Trophoblast cell (in vitro differentiated cells and primary cell): ENCODE measurements at regions not wholly inside any gene's neighbourhood (a gene's known extent, or its start where the extent isn't known, plus 50 kb on each side); places are given as distances from the start of the nearest gene placed in this dataset.

Experiments
- DNase-seq, 2 donors: peaks; one replicate each; pipeline ENCODE4 v3.0.0-alpha.2; 2016
- H2AFZ ChIP-seq: 2 replicates; pipeline ENCODE4 v1.6.1; 2013; ENCODE audit warnings: low read length, moderate library complexity, mild to moderate bottlenecking; ENCODE audit not compliant: insufficient read depth, poor library complexity
- H2AK5ac ChIP-seq: 2 replicates; pipeline ENCODE4 v1.6.1; 2013; ENCODE audit warnings: mild to moderate bottlenecking, low read length
- H2BK120ac ChIP-seq: 2 replicates; pipeline ENCODE4 v1.6.1; 2013; ENCODE audit warnings: low read length, mild to moderate bottlenecking, moderate library complexity; ENCODE audit not compliant: insufficient read depth, poor library complexity
- H2BK12ac ChIP-seq: 2 replicates; pipeline ENCODE4 v1.6.1; 2013; ENCODE audit warnings: mild to moderate bottlenecking, low read length, moderate library complexity
- H2BK5ac ChIP-seq: 2 replicates; pipeline ENCODE4 v1.6.1; 2013; ENCODE audit warnings: low read length, low read depth, moderate library complexity, mild to moderate bottlenecking; ENCODE audit not compliant: poor library complexity
- H3K14ac ChIP-seq: 2 replicates; pipeline ENCODE4 v1.6.1; 2013; ENCODE audit warnings: mild to moderate bottlenecking, low read length
- H3K18ac ChIP-seq: 2 replicates; pipeline ENCODE4 v1.6.1; 2013; ENCODE audit warnings: mild to moderate bottlenecking, low read length
- H3K23ac ChIP-seq: 2 replicates; pipeline ENCODE4 v1.6.1; 2013; ENCODE audit warnings: low read length
- H3K27ac ChIP-seq: 2 replicates; pipeline ENCODE4 v1.5.1; 2013; ENCODE audit warnings: low read depth, mild to moderate bottlenecking, inconsistent platforms, low read length, moderate library complexity
- H3K27me3 ChIP-seq: 2 replicates; pipeline ENCODE4 v1.6.1; 2013; ENCODE audit warnings: inconsistent platforms, mild to moderate bottlenecking, low read length, moderate library complexity; ENCODE audit not compliant: insufficient read depth
- H3K36me3 ChIP-seq, 2 experiments: 1 replicate in 1 of 2; 2 replicates in 1 of 2; pipeline ENCODE4 v1.6.1; 2013; ENCODE audit warnings: low read length in 2 of 2, mild to moderate bottlenecking in 2 of 2, moderate library complexity in 1 of 2; ENCODE audit not compliant: insufficient read depth in 2 of 2, control insufficient read depth in 1 of 2
- H3K4ac ChIP-seq: 2 replicates; pipeline ENCODE4 v1.6.1; 2013; ENCODE audit warnings: low read depth, mild to moderate bottlenecking, low read length, moderate library complexity
- H3K4me1 ChIP-seq, 2 experiments: 1 replicate in 1 of 2; 2 replicates in 1 of 2; pipeline ENCODE4 v1.6.1; 2013; ENCODE audit warnings: low read length in 2 of 2, mild to moderate bottlenecking in 2 of 2, moderate library complexity in 1 of 2; ENCODE audit not compliant: insufficient read depth in 2 of 2, control insufficient read depth in 1 of 2
- H3K4me2 ChIP-seq: 2 replicates; pipeline ENCODE4 v1.6.1; 2013; ENCODE audit warnings: inconsistent platforms, mild to moderate bottlenecking, low read length, moderate library complexity
- H3K4me3 ChIP-seq: 2 replicates; pipeline ENCODE4 v1.5.1; 2013; ENCODE audit warnings: mild to moderate bottlenecking, low read depth, low read length, inconsistent platforms
- H3K79me1 ChIP-seq: one replicate; pipeline ENCODE4 v1.6.1; 2013; ENCODE audit warnings: low read length
- H3K79me2 ChIP-seq: 2 replicates; pipeline ENCODE4 v1.6.1; 2013; ENCODE audit warnings: low read length, mild to moderate bottlenecking; ENCODE audit not compliant: control insufficient read depth, insufficient read depth, poor library complexity
- H3K9ac ChIP-seq: 2 replicates; pipeline ENCODE4 v1.6.1; 2013; ENCODE audit warnings: mild to moderate bottlenecking, low read length
- H3K9me3 ChIP-seq: 2 replicates; pipeline ENCODE4 v1.6.1; 2013; ENCODE audit warnings: low read depth, mild to moderate bottlenecking, control low read depth, inconsistent platforms, low read length; ENCODE audit not compliant: insufficient read depth
- H4K12ac ChIP-seq: 2 replicates; pipeline ENCODE4 v1.6.1; 2013; ENCODE audit warnings: low read depth, mild to moderate bottlenecking, low read length, moderate library complexity
- H4K8ac ChIP-seq: 2 replicates; pipeline ENCODE4 v1.6.1; 2013; ENCODE audit warnings: low read depth, mild to moderate bottlenecking, low read length, moderate library complexity
- H4K91ac ChIP-seq: one replicate; pipeline ENCODE4 v1.6.1; 2013; ENCODE audit warnings: low read depth, mild to moderate bottlenecking, low read length, moderate library complexity
- WGBS: extraction: QIAGEN DNeasy Blood & Tissue Kit; methylation state at CpG from one replicate; pipeline ENCODE4 v1.1.7; 2013; ENCODE audit warnings: missing lambda C conversion rate; ENCODE audit not compliant: insufficient read length, insufficient coverage; ENCODE audit errors: extremely low coverage; 5-methylcytosine and 5-hydroxymethylcytosine counted together

DNA sequence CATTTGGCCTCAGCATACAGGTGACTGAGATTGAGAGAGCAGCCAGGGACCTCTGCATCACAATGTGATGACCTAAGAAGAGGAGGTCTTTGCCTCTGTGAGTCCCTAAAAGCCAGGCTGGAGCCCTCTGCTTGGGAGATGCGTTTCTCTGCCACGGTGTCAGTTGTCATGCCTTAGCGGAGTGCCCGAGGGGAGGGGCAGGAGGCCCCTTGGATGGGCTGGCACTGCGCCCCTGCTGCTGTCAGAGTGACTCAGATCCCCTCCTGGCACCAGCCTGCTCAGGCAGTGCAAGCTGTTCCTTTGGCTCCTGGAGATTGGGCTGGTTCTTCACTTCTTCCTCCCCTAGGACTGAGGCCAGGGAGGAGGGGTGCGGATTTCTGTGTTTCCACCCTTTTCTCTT lies 64.9 kb upstream of the KCNA5 start:
- H3K36me3 ChIP-seq = no peaks in the 10 kb centered on the region
- no peak overlapping the region for H3K14ac ChIP-seq
- H2AFZ ChIP-seq = no peak overlapping the region
- H3K27me3 ChIP-seq = no peaks in the 10 kb centered on the region
- H3K23ac ChIP-seq = no peak overlapping the region
- WGBS = no CpG with 5 or more reads among the region's 6 CpGs
- H3K9ac ChIP-seq = no peak overlapping the region
- no peaks in the 10 kb centered on the region for H3K79me1 ChIP-seq
- DNase-seq = no peak
- H3K4ac ChIP-seq = no peak overlapping the region
- no peak overlapping the region for H3K18ac ChIP-seq
- no peaks in the 10 kb centered on the region for H3K9me3 ChIP-seq
- no peak overlapping the region for H2BK12ac ChIP-seq
- H3K79me2 ChIP-seq = no peaks in the 10 kb centered on the region
- no peak overlapping the region for H3K27ac ChIP-seq
- no peaks in the 10 kb centered on the region for H3K4me1 ChIP-seq
- no peak overlapping the region for H3K4me3 ChIP-seq
- H4K8ac ChIP-seq = no peak overlapping the region
- no peak overlapping the region for H2BK120ac ChIP-seq
- no peak overlapping the region for H2BK5ac ChIP-seq
- H2AK5ac ChIP-seq = no peak overlapping the region
- H3K4me2 ChIP-seq = no peak overlapping the region
- H4K91ac ChIP-seq = no peak overlapping the region
- no peak overlapping the region for H4K12ac ChIP-seq

DNA sequence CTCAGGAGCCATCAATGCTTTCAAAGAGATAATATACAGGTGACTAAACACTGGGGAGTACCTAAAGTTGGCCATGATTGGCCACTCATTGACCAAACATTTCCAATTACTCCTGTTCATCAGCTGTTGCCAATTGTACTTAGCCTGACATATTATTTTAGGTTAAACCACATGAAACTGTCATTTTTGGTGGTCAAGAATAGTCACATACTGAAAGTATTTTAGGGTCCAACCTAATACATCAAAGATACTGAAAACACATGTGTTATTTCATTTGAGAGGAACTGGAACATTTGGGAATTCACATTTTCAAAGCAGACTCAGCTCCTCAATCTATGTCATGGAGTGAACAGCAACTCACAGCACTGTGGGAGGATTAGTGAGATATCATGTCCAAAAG lies 63.9 kb upstream of the KCNA5 start:
- Histone ChIP-seq H3K23ac (no peak overlapping the region), H4K8ac (no peak overlapping the region), H2AFZ (no peak overlapping the region), H2BK120ac (no peak overlapping the region), H3K27ac (no peak overlapping the region), H2AK5ac (no peak overlapping the region), H3K18ac (no peak overlapping the region), H3K4me2 (no peak overlapping the region), H4K12ac (no peak overlapping the region), H2BK5ac (no peak overlapping the region), H4K91ac (no peak overlapping the region), H3K14ac (no peak overlapping the region), H3K36me3 (no peaks in the 10 kb centered on the region), H3K4me3 (no peak overlapping the region), H2BK12ac (no peak overlapping the region), H3K79me2 (no peaks in the 10 kb centered on the region), H3K4ac (no peak overlapping the region), H3K4me1 (no peaks in the 10 kb centered on the region), H3K79me1 (no peaks in the 10 kb centered on the region), H3K27me3 (no peaks in the 10 kb centered on the region), H3K9me3 (no peaks in the 10 kb centered on the region), H3K9ac (no peak overlapping the region)
- no peak for DNase-seq

GRCh38 chr12:4984344-4984743 lies 59.3 kb upstream of the KCNA5 start:
- Histone ChIP-seq H3K79me1 (no peaks in the 10 kb centered on the region), H4K12ac (no peak overlapping the region), H3K4ac (no peak overlapping the region), H3K4me3 (no peak overlapping the region), H4K8ac (no peak overlapping the region), H3K4me2 (no peak overlapping the region), H2BK120ac (no peak overlapping the region), H3K14ac (no peak overlapping the region), H3K4me1 (no peaks in the 10 kb centered on the region), H2AFZ (no peak overlapping the region), H4K91ac (no peak overlapping the region), H3K9me3 (no peaks in the 10 kb centered on the region), H3K27me3 (no peaks in the 10 kb centered on the region), H2BK5ac (no peak overlapping the region), H3K18ac (no peak overlapping the region), H3K9ac (no peak overlapping the region), H2AK5ac (no peak overlapping the region), H3K36me3 (no peaks in the 10 kb centered on the region), H3K27ac (no peak overlapping the region), H3K79me2 (no peaks in the 10 kb centered on the region), H3K23ac (no peak overlapping the region), H2BK12ac (no peak overlapping the region)
- DNase-seq = no peak
- no CpG with 5 or more reads among the region's 2 CpGs for WGBS

- DNase-seq = no peak
- no peaks in the 10 kb centered on the region for H3K36me3 ChIP-seq
- H4K8ac ChIP-seq = no peak overlapping the region
- no peak overlapping the region for H2BK12ac ChIP-seq
- no peak overlapping the region for H2BK120ac ChIP-seq
- no peaks in the 10 kb centered on the region for H3K27me3 ChIP-seq
- H3K18ac ChIP-seq = no peak overlapping the region
- H3K79me1 ChIP-seq = no peaks in the 10 kb centered on the region
- no CpG with 5 or more reads among the region's 7 CpGs for WGBS
- no peak overlapping the region for H4K12ac ChIP-seq
- no peaks in the 10 kb centered on the region for H3K79me2 ChIP-seq
- no peak overlapping the region for H2AK5ac ChIP-seq
- no peak overlapping the region for H3K9ac ChIP-seq
- no peaks in the 10 kb centered on the region for H3K9me3 ChIP-seq
- no peak overlapping the region for H2BK5ac ChIP-seq
- no peak overlapping the region for H4K91ac ChIP-seq
- H3K27ac ChIP-seq = no peak overlapping the region
- no peak overlapping the region for H3K4me3 ChIP-seq
- H3K4ac ChIP-seq = no peak overlapping the region
- no peak overlapping the region for H3K14ac ChIP-seq
- no peak overlapping the region for H2AFZ ChIP-seq
- H3K4me2 ChIP-seq = no peak overlapping the region
- no peak overlapping the region for H3K23ac ChIP-seq
- no peaks in the 10 kb centered on the region for H3K4me1 ChIP-seq
Observed at GRCh38 chr12:4984971-4985370, 58.7 kb upstream of the KCNA5 start.

DNA sequence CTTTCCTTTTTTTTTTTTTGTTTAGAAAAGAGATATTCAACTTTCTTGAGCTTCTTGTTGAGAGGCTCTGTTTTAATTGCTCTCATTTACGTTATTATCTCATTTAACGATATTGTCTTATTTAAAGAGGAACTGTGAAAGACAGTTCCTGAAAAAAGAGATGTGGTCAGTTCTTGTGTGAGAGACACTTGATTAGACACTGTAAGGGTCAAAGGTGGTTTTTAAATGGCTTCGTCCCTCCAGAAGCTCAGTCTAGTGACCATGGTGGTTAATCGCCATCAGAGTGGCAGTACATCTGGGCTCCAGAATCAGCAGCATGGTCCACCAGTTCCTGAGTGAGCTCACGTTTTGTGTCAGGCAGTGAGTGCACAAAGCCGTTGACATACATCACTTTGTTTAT lies 57.9 kb upstream of the KCNA5 start:
- no CpG with 5 or more reads among the region's 6 CpGs for WGBS
- no peaks in the 10 kb centered on the region for H3K9me3 ChIP-seq

More for the DNA sequence above, 57.9 kb upstream of the KCNA5 start:
- H3K79me2 ChIP-seq = no peaks in the 10 kb centered on the region
- no peak overlapping the region for H3K27ac ChIP-seq
- no peak overlapping the region for H3K4me2 ChIP-seq
- no peak overlapping the region for H2BK120ac ChIP-seq
- no peak overlapping the region for H4K91ac ChIP-seq
- no peak overlapping the region for H3K9ac ChIP-seq
- no peaks in the 10 kb centered on the region for H3K27me3 ChIP-seq
- no peaks in the 10 kb centered on the region for H3K36me3 ChIP-seq
- H3K4me3 ChIP-seq = no peak overlapping the region
- H3K18ac ChIP-seq = no peak overlapping the region
- no peak overlapping the region for H2AFZ ChIP-seq
- no peak for DNase-seq
- H3K4me1 ChIP-seq = no peaks in the 10 kb centered on the region
- no peak overlapping the region for H3K23ac ChIP-seq
- H3K79me1 ChIP-seq = no peaks in the 10 kb centered on the region
- H3K4ac ChIP-seq = no peak overlapping the region
- H4K8ac ChIP-seq = no peak overlapping the region
- H4K12ac ChIP-seq = no peak overlapping the region
- H3K14ac ChIP-seq = no peak overlapping the region
- H2BK5ac ChIP-seq = no peak overlapping the region
- H2AK5ac ChIP-seq = no peak overlapping the region
- H2BK12ac ChIP-seq = no peak overlapping the region
